NOMO-1 (cell line): ENCODE measurements at regions not wholly inside any gene's neighbourhood (a gene's known extent, or its start where the extent isn't known, plus 50 kb on each side); places are given as distances from the start of the nearest gene placed in this dataset.

Experiments
- DNase-seq, 2 experiments: peaks; one replicate each; lab custom pipeline; 2025; ENCODE audit not compliant: unreplicated experiment in 2 of 2; lab: John Stamatoyannopoulos, UW

DNA sequence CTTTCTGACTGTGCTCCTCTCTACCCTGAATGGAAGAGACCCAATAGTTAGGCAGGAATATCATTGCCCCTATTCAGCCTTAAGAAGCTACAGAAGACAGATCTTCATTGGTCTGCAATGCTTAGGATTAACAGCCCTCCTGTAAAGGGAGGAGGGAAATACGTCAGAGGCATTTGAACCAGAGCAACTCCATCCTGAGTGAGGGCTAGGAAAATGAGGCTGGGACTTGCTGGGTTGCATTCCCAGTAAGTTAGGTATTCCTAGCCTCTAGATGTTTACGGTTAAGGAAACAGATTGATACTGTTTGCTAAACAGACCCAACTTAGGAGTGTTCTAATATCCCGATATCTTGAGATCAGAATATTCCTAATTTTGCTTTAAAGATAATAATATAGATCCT lies 63.5 kb downstream of the PCDH18 start:
- DNase-seq: no peak

DNA sequence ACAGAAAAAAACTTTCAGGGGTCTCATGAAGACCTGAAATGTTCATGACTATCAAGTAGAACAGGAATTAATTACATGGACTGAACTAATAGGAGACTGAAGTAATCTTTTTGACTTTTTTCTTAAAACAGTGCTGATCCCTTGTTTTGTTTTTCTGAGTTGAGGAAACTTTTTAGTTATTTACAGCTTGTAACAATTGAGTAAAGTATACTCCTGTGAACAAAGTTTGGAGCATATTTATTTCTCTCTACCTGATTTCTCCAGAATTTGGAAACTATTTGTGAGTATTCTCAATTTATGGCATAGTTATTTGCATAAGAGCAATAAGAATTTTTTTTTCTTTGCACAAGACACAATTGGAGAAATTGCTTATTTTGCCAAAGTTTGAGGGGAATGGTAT lies 64.8 kb downstream of the PCDH18 start:
- no peak for DNase-seq

DNA sequence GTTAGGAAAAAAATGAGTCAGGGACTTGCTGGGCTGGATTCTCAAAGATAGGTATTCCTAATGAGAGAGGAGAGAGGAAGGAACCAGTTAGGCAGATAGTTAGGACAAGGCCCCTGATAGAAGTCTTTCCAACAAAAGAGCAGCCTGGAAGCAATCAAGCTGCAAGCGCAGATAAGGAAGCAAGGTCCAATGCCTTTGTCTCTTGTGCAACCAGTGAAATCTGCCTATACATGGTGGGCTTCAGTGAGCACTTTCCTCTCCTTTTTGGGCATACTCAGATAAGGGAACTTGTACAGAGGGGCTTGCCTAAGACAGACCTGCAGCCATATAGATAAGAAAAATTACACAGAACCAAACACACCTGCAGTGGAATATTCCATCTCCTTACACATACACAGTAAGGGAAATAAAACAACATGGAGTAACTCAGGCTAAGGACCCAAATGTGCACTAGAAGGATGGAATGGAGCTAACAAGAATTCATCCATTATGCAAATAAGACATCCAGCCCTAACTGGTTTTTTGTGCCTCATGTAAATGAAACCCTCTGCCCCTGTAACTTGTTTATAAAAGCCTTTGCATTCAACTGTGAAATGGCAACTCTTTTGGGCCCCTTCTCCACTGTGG lies 68.8 kb downstream of the PCDH18 start:
- DNase-seq: no peak

DNA sequence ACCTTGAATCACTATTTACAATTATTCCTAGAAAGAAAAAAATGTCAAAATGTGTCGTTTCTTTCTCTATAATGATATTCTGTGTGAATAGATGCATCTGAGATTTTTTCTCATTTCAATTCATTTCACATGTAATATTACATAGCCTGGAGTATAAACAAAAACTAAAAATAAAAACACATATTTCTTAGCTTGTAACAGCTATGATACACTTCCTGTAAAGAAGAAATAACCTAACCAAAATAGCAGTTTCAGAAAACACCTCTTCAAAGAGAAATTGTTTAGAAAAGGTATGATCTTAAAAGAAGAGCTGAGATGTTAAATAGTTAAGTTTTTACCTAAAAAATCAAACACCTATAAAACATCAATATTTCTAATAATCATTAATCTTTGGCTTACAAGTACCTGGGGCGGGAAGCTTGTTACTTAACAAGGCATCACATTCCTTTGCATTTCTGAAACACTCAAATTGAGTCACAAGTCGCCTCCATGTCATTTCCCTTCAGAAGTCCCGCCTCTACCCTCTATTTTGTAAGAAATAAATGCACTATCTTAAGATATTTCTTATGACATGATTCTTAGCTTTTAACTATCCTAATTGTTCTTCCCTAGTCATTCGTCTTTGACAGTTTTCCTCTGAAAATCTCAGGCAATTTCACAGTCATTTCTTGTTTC lies 76.5 kb downstream of the PCDH18 start:
- DNase-seq: no peak

DNA sequence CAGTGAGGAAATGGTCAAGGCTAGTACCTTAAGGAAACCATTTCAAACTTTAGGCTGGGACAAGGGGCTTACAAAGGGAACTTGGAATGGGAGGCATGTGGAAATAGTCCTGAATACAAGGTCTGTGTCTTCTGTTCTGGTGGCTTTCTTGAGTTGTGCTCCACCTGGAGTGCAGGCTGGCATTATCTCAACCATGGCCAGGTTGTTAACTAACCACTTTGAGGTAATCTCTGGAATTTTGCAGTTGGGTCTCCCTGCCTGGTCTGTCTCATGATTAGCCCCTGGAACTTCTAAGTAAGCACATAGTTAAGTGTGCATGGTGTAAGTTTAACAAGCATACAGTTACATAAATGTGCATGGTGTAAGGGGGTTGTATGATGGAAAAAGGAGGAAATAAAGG lies 77.5 kb downstream of the PCDH18 start:
- DNase-seq: no peak

DNA sequence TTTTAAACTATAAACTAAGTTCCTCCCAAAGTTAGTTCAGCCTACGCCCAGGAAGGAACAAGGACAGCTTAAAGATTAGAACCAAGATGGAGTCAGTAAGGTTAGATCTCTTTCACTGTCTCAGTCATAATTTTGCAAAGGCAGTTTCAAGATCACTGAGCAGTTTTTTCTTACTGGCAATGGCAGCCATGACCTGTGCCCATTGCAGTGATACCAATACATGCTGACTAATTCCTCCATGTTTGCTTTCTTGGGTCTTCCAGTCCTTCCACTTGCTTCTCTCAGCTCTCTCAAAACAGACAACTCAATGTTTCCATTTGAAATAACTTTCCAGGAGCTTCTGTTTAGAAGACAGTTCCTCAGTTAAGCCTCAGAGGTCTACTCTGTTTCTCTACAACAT lies 79.5 kb downstream of the PCDH18 start:
- no peak for DNase-seq

DNA sequence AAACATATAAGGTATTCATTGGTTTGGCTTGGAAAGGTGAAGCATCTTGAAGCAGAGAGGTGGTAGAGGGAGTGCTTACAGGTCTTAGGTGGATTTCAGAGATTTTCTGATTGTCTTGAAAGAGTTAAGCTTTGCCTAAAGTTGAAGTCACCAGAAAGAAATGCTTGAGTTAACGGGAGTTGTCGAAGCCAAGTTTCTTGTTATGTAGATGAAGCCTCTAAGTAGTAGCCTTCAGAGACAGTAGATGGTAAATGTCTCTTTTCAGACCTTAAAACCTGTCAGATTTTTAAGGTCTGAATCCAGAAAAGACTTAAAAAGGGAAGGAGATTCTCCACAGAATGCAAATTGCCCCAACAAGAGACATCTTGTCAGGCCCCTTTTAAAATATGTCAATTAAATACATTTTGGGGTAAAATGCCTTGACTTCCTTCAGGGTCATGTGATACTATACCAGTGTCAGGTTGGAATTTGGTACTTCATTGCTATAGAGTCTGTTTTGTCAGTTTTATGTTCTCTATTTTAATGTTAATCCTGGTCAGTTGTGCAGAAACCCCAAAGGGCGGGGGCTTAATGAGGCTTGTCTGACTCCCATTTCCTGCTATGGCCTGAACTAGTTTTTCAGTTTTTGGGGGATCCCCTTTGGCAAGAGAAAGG lies 81.0 kb downstream of the PCDH18 start:
- DNase-seq: no peak

DNA sequence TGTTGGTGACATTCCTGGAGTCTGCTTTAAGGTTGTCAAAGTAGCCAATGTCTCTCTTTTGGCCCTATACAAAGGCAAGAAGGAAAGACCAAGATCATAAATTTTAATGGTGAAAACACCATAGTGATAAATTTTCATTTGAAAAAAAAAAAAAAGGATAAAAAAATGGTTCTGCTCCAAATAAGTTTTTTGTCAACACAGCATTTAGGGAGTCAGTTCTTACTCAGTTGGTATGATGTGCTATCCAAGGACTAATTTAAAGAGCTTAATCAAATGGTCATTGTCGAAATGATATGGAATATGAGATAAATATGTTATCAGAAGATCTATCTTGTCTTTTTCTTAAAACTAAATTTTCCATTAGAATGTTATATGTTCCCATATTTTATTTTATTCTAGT lies 83.9 kb downstream of the PCDH18 start:
- no peak for DNase-seq

DNA sequence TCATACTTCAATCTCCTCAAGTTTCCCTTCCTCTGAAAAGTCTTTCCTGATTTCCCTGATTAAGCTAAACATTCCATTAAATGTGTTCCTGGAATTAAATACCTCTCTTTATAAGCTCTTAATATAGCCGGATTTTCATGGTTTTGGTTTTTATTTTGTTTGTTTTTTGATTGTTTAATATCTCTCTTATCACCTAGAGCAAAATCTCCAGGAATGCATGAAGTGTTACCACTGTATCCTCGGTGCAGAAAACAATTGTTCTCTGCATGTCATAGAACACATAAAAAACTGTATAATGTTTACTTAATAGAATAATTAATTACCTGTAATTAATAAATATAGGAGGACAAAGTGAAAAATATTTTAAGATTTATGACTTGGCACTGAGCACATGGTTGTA lies 86.2 kb downstream of the PCDH18 start:
- no peak for DNase-seq

DNA sequence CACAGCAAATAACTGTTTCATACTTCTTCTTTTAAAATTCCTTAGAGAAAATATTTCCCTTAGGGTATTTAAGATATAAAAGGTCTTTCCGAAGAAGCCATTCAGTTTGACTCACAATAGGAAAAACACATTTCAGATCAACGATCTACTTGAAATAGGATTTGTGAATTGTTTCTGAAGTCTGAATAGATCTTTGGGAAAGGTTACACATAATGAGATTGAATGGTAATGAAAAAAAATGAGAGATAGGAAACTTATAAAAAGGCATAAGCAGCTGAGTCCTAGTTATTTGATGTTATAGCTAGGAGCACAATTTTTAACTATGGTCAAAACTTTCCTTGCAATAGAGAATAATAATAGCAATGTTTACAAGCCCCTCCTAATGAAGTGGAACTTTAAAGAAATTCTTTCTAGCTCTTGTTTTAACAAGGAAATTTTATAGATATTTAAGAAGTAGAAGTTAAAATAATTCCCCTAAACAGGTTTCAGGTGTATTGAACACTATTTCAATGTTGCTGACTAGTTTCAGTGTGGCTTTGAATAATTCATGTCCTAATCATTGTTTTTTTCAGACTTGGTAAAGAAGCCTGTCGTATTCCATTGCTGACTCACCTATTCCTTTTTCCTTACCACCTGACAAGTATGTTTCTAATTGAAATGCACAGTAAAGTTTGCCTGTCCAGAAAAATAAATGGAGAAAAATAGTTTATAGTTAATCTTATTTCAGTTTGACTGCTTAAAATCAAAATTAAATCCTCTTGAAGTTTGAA lies 89.1 kb downstream of the PCDH18 start:
- DNase-seq: no peak

DNA sequence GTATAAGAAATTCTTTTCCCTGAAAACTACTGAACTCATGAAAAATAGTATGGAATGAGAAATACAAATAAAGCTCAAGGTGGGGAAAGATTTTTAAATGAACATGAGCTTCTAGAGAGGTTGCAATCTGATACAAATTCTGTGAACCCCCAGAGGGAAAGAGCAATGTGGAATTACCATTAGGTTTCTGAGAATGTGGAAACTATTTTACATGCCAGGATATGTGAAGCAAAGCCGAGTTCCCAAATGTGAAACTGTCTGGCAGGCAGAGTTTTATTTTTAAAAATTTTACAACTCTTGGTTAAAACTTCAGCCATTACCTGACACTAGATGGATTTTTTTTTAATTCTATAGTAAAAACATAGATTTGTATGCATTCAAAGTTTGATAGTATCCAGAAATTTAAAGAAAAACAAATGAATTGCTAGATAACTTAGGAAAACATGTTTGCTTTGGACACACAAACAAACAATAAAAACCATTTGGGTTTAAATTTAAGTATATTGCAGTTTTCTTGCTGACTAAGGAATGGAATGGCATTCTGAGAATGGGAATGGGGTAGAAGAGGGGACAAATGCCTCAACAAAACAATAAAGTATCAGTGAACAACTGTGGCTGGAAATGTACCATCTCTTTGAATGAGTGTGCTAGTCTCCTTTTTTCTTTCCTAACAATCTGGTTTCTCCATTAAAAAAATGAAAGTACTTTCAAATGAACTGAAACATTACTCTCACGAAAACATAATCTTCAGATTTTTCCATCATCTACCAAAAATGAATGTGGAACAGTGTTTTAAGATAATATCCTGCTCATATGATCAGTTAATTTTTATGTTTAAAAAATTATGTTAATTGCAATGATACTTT lies 99.6 kb downstream of the PCDH18 start:
- no peak for DNase-seq

DNA sequence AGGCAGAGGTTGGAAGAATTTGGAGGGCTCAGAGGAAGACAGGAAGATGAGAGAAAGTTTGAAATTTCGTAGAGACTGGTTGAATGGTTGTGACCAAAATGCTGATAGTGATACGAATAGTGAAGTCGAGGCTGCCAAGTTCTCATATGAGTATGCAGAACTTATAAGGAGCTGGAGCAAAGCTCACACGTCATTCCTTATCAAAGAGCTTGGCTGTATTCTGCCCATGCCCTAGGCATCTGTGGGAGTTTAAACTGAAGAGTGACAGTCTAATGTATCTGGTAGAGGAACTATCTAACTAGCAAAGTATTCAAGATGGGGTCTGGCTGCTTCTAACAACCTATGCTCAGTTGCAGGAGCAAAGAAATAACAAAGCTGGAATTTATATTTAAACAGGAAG lies 102.1 kb downstream of the PCDH18 start:
- DNase-seq: no peak

DNA sequence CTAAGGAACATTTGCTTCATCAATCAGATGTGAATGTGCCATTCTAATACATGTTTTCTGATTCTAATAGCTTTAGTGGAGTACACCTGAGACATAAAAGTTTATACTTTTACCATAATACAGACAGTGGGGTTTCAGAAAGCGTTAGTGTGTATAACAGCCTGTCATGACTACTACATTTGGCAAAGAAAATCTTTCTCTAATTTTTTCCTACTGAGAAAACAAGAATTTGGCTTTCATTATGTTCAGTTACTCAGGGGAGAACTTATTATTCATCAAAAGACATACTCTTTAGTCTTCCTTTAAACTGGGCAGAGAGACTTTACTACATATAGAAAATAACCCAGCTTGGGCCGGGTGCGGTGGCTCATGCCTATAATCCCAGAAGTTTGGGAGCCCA lies 104.9 kb downstream of the PCDH18 start:
- DNase-seq: no peak

DNA sequence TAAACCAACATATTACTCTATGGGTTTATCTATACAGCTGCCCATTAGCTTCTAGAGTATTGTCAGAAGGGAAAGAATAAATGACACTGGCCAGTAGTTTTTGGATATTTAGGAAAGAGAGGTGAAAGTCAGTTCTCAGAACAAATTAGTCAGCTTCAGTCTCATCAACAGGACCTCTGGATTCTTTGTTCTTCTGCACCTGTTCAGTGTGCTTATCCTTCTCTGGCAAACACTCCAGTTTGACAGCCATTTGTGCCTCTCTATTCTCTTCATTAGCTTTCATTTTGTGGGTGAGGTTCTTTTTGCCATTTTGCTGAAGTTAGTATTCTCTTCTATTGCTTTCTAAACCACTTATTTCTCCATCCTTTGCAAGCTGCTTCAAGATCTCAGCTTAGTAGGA lies 107.0 kb downstream of the PCDH18 start:
- no peak for DNase-seq

DNA sequence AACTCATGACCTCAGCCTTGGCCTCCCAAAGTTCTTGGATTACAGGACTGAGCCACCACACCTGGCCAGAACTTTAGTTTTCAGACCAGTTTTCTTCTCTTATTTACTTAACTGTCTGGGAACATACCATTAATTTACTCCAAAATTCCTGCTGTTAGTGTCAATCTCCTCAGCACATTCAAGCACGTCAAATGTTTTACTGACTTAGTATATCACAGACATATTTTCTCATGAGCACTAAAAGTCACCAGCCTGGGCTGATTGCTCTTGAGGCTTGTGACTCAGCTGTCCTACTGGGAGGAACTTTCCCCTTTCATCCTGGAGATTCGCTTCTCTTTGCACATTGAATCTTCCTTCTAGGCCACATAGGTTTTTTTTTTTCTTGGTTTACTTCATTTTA lies 109.6 kb downstream of the PCDH18 start:
- no peak for DNase-seq

DNA sequence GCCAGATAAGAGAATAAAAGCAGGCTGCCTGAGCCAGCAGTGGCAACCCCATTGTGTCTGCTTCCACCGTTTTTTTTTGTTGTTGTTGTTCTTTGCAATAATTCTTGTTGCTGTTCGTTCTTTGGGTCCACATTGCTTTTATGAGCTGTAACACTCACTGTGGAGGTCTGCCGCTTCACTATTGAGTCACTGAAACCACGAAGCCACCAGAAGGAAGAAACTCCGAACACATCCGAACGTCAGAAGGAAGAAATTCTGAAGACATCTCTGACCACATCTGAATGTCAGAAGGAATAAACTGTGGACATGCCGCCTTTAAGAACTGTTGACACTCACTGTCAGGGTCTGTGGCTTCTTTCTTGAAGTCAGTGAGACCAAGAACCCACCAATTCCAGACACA lies 110.5 kb downstream of the PCDH18 start:
- no peak for DNase-seq

DNA sequence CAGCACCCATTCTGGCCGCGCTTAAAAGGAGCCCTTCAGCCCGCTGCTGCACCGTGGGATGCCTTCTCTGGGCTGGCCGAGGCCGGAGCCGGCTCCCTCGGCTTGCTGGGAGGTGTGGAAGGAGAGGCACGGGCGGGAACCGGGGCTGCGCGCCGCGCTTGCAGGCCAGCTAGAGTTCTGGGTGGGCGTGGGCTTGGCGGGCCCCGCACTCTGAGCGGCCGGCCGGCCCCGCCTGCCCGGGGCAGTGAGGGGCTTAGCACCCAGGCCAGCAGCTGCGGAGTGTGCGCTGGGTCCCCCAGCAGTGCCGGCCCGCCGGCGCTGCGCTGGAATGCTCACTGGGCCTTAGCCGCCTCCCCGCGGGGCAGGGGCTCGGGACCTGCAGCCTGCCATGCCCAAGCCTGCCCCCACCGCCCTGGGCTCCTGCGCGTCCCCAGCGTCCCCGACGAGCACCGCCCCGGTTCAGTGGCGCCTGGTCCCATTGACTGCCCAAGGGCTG lies 111.3 kb downstream of the PCDH18 start:
- no peak for DNase-seq

DNA sequence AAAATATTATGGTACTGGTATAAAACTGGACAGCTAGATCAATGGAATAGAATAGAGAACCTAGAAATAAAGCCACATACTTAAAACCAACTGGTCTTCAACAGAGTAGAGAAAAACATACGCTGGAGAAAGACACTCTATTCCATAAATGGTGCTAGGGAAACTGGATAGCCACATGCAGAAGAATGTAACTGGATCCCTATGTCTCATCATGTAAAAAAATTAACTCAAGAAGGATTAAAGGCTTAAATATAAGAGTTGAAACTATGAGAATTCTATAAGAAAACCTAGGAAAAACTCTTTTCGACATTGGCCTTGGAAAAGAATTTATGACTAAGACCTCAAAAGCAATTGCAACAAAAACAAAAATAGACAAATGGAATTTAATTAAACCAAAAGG lies 114.6 kb downstream of the PCDH18 start:
- no peak for DNase-seq

DNA sequence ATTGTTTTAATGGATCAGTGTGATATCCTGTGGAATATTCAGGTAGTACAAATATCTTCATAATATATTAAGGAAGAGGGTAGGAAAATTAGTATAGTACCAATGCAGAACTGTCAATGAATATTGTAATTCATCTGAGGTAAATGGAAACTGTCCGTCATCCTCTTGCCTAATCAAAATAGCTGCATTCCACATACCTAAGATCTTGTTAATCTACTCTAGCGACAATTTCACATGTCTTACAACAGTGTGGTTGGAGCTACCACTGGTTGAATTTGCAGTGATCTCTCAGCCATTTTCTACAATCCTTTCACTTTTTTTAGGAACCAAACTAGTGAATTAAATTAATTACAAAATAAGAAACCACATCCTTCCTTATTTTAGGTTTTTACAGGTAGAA lies 117.5 kb downstream of the PCDH18 start:
- DNase-seq: no peak

DNA sequence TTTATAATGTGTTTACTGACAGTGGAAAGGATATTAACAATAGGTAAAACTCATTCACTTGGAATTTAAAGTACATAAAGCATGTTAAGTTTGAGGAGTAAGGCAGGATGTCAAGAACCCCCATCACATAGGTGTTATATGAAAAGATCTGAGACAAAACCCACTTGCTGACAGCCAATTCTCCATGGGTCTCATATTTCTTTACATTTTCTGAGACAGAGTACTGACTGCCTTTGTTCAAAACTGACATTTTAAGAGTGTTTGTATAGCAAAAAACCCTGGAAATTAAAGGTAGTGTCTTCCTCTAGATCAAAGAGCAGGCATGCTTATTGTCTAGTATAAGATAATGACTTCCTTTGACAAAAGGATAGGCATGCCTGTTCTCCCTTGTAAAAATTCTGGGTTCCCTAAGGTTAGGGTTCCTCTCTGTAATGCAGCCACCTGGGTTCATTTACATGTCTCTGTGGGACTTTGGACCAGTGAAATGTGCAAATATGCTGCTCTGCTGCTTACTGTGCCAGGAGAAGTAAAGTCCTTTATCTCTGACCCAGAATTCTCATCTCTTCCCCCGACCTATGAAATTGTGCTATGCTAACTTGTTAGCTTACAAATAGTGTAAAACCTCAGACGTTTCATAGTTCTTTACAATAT lies 123.6 kb downstream of the PCDH18 start:
- no peak for DNase-seq
